HG03175 (cell line): ENCODE measurements at regions not wholly inside any gene's neighbourhood (a gene's known extent, or its start where the extent isn't known, plus 50 kb on each side); places are given as distances from the start of the nearest gene placed in this dataset.

Experiments
- ATAC-seq: cut with Tn5 transposase; IDR thresholded peaks from one replicate; pipeline ENCODE4 v1.9.1; 2021; ENCODE audit warnings: mild to moderate bottlenecking, moderate library complexity; ENCODE audit not compliant: unreplicated experiment

DNA sequence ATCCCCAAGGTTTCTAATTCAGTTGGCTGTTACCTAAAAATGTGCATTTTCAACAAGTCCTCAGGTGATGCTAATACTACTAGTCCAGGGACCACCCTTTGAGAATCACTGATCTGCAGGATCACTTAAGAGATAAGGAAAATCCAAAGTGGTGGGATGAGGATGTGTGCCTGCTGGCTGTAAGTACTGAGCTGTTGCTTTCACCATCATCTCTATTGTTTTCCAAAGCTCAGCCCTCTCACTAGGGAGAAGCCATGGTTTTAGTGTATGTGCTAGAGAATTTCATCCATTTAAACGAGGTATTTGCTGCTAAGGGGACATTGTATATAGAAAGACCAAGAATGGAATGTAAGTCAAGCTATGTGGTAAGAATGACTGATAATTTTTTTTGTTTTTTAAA lies 202.3 kb downstream of the KIF21A start:
- ATAC-seq: no peak

DNA sequence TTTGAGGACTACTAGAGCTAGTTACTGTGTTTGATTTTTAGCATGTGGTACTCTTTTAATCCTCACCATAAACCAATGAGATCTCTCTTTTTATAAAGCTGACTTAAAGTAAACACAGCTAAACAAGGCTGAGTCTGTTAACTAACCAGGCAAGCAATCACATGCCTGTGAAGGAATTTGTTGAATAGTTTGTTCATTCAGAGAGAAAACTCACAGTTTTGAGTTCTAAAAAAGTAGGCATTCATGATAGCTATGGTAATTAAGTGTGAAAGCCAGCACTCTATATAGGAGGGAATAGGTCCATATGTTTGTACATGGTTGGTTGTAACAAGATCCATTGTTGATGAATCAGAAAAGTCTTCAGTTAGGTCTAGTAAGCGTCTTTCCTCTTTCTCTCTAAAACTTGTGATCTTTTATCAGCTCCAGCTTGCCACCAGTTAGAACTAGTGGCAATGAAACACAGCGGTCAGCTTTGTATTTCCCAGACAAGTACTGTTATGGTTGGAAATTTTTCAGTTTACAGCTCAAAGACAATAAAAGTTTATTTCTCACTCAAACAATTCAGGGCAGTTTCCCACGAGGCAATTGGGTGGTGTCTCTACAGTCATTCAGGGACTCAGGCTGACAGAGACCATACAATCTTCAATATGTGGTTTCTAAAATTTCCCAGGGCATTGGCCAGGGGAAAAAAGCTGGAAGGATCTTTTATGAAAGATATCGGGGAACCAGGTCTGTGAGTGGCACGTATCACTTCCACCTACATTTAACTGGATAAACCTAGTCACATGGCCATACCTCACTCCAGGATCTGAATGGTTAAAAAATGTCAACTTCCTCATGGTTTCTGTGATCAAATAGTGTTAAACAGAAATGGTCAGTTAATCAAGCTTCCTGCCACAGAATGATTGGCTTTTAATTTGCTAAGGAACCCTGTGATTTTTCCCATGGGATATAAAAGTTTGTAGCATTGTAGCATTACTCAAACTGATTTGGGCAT lies 203.1 kb downstream of the KIF21A start:
- ATAC-seq: no peak

DNA sequence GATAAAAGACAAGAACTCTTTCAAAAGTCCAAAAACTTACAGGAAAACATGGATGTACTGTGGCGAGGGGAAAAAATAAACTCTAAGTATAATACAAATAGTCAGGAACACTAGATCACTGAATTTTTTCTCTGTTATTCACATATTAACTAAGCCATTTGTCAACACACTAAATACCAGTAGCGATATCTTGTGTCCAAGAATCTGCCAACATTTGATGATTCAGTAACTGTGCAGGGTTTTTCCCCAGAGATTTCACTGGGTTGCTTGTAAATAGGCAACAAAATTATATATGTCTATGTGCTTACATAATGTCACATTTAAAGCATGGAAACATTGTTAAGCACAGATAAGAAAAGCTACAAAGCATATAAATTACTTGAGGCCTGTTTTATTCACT lies 205.9 kb downstream of the KIF21A start:
- ATAC-seq: no peak

DNA sequence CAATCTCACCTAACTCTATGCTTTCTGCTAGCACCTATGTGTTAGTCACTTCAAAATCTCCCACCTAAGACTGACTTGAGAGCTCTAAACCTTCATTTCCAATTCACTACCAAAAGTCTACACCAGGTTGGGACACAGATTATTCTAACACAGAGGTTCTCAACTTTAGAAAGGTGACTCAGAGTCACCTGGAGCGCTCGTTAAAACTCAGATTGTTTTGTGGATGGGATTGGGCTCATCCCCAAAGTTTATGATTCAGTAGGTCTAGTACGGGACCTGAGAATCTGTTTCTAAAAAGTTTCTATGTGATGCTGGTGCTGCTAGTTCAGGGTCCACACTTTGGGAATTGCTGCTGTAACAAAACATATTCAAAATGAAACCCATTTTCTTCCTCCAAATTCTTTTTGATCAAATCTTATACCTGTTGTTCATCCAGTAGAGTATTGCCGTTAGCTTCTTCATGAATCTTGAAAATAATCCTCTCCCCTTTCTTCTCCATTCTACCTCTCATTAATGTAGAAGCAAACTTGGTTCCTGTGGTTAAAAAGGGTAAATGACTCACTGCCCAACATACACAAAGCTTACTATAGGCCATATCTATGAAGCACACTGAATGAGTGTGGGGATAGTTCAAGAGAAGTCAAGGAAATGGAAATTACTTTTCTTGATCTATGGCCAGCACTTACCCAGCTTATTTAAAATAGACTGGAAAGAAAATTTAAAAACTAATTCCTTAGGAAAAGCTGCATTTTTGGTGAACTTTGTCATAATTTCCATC lies 206.7 kb downstream of the KIF21A start:
- no peak for ATAC-seq

DNA sequence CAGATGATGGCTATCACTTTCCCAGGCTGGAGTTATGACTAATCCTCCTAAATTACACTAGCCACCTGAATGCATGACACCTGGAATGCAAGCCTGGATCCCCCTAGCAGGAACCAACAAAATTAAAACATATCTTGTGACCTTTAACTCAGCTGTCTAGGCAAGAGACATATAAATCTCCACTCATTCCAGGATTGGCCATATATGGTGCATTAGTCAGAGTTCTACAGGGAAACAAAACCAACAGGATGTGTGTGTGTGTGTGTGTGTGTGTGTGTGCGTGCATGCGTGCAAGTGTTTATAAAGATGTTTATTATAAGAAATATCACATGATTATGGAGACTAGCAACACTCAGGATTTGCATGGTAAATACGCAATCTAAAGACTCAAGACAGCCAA lies 212.8 kb downstream of the KIF21A start:
- no peak for ATAC-seq

DNA sequence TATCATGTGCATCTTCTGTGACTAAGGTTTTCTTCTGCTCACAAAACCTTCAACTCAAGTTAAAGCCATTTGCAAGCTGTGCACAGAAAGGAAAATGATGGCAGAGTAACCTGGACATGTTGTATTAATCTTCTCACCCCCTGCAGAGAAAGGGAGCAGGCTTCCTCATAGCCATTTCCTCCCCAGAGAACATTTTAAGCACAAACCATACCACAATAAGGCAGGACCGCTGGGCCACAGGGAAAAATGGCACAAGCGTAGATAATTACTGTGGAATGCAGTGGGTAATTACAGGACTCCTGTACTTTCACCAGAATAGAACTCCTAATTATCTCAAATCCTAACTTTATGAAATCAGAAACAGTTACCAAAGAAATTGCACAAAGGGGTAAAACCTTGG lies 215.7 kb downstream of the KIF21A start:
- ATAC-seq: no peak

DNA sequence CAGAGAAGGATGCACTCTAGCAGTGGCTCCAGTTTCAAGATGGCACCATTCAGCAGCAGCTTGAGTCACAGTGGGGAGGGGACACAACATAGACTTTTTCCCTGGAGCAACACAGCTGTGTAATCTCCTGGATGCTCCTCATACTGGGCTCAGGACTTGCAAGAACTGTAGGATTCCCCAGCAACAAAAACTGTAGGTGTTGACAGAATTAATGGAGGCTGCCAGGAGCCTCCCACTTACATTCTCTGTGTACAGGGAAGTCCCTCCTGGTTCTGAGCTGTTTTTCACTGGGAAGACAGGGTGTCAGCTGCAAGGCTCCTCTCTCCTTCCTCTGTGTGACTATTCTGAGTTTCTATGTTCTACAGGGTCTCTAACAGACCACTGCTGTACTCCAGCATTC lies 217.9 kb downstream of the KIF21A start:
- no peak for ATAC-seq

DNA sequence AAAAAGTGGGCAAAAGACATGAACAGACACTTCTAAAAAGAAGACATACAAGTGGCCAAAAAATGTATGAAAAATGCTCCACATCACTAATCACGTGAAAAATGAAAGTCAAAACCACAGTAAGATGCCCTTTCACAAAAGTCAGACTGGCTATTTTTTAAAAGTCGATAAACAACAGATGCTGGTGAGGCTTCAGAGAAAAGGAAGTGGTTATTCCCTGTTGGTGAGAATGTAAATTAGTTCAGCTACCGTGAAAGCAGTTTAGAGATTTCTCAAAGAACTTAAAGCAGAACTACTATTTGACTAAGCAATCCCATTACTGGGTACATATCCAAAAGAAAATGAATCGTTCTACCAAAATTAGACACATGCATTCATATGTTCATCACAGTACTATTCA lies 237.0 kb downstream of the KIF21A start:
- ATAC-seq: no peak

DNA sequence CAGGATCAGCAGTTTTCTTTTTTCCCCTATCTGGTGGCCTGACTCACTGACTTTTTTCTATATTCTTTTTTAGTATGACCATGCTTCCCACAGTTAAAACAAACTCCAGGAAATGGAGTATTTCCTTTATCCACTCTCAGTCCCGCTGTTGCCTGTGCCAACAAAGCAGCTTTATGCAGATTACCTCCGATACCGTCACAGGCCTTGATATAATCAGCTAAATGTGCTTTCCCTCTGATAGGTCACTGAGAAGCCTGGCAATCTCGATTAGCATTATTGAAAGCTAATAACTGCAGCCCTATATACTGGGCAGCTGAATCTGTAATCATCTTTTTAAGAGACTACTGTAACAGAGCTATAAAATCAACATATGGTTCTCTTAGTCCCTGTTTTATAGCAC lies 243.6 kb downstream of the KIF21A start:
- ATAC-seq: no peak

DNA sequence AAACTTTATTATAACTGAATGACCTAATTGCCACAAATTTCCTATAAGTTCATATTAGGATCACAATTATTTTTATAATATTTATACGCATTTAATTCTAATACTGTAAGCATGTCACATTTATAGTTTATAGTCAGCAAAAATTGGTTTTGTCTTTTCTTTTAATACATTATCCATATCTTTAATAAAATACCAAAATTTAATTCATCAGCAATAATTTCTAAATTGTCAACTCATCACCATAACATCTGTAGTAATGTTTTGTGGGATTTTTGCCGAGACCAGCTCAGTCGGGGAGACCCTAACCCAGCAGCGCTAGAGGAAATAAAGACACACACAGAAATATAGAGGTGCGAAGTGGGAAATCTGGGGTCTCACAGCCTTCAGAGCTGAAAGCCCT lies 254.2 kb downstream of the KIF21A start:
- no peak for ATAC-seq

DNA sequence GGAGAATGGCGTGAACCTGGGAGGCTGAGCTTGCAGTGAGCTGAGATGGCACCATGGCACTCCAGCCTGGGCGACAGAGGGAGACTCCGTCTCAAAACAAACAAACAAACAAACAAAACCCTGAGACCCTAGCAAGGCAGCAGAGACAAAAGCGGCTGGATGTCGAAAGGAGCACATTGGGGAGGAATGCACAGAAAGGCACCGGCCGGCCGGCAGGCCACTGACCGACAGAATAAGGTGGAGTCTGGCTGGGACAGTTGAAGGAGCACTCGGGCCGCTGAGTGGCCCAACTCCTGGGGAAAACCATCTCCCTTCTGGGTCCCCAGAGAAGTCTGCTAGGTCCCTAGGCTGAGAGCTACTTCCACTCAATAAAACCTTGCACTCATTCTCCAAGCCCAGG lies 256.2 kb downstream of the KIF21A start:
- ATAC-seq: no peak

DNA sequence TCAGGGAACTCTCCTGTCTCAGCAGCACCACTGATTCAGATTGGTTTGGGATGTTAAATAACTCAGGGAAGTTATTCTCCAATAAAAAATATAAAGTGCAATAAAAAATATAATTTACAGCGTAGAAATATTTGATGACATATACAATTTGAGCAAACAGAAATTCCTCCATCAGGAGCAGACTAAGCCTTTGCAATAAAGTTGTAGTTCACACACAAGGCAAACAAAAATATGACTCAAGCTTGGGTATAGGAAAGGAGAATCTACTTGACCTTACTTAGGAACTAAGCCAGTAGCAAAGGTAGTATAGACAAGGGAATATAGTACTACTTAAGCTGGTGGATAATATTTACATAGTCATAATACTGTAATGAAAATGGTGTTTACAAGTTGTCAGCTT lies 264.1 kb downstream of the KIF21A start:
- ATAC-seq: no peak

DNA sequence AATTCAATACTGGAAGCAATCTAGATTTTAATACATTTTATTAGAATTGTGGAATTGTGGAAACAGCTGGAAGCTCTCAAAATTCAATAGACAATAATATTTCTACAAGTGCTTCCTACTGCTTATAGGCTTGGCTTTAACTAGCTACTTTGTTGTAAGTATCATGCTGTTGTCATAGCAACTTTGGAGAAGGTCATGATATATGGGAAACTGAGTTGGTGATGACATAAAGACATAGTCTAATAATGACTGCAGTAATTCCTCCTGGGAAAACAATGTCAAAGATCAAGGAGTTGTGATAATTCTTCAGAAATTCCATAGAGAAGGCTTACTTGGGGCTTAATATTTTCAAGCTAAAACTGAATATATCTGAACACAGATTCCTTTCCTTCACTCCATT lies 266.6 kb downstream of the KIF21A start:
- no peak for ATAC-seq

DNA sequence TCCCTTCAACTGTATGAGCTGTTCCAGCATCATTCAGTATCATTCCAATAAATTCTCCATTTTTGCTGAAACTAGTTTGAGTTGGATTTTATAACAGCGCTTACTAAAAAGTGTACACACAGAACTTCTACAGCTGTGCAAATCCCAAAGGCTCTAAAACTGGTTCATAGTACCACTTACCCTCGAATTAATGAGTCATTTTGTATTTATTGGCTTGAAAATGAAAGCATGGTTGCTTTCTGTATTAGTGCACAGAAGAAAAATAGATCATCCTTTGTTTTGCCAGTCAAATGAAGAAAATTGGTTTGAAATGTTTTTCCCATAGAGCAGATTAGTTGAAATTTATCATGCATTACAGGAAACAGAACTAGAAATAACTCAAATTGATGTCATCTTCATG lies 268.3 kb upstream of the CPNE8 start:
- ATAC-seq: no peak

DNA sequence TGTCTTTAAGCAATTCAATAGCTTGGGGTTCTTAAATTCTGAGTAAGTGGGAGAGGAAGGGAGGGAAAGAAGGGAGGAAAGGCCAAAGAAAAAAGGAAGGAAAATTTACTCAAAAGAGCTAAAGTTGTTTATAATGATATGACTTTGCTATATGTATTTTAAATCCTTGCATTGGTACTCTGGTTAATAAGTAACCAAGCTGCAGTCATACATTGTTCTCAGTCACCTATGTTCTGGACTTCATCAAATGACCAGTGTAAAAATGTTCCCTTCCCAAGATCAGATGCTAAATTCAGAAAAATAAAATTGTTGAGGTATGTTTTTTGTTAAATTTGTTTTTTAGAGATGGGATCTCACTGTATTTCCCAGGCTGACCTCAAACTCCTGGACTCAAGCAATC lies 259.9 kb upstream of the CPNE8 start:
- ATAC-seq: no peak

DNA sequence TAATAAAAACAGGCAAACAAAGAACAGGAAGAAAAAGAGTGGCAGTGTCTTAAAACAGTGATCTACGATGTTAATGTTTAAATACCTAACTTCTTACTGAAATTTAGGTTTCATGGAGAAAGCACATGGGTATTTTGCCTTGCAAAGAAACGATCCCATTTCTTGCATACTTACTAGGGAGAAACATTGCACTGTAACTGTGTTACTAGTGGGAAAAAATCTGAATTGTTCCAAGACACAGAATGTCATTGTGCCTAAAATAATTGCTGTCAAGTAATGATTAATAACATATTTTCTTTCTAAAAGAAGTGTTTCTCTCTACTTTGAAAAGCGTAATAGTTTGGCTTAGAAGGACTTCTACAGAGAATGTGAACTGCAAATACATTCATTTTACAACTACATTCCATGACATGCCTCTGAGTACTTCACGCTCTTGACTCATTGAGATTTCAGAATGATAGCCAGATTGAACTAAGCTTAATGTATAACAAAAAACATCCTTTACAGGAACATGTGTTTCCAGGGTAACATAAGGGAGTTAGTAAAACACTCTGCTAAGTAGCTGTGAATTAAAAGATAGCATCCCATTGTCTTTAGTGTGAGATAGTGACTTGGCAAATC lies 256.2 kb upstream of the CPNE8 start:
- no peak for ATAC-seq

DNA sequence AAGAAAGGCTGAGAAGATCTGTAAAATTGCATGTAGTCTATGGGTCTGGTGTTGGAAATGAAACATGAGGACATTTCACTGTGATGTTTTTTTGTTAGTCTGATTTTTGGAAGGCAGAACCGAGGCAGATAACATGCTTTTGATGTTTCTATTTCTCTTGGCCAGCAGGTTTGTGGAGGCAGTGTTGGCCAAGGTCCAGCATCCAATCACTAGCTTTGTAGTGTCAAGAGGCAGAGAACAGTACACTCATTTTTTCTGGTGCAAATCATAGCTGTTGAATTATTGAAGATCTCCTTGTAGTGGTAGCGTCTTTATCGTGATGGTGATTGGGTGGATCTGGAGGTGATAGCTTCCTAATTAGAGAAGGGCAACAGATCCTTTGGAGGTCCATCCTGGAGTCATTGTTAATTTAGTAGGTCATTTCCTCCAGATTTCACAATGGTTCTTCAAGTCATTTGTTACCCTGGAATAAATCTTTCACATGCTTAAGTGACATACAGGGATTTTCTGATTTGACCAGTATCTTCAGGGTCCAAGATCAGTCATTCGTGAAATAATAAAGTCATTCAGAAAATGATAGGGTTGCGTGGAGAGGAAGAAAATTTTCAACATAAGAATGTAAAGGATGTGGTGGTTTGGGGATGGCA lies 252.4 kb upstream of the CPNE8 start:
- ATAC-seq: no peak

DNA sequence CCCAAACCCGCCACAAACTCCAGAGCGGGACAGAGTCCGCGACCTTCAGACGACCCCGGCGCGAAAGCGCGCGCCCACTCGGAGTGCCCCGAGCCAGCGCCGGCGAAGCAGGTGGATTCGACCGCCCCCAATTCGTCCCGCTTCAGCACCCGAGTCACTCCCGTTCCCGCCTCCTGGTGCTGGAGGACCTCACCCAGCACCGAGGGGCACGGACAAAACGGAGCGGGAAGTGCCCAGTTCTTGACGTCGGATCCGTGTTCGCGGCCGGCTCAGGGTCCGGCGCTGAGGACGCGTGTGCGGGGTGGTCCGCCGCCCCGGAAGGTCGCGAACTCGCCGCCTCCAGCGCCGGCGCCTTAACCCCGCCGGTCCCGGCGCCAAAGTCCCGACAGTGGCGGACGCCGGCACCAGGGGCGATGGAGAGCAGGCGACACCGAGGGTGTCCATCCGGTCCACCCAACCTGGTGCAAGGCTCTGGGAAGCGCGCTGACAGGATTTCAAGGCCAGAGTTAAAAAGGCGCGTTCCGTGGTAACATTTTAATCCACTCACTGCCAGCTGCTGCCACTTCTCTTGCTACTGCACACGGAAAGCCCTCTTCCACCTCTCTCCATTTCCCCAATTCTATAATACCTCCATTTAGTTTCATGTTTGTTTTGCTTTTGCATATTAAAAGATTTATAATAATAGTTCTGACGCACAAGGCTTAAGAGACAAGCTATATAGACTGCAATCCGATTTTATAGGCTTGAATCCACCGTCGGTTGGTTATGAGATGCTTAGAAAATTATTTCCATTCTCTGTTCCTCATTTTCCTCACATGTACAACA lies 240.0 kb upstream of the CPNE8 start:
- peak; percentile 55 for ATAC-seq

DNA sequence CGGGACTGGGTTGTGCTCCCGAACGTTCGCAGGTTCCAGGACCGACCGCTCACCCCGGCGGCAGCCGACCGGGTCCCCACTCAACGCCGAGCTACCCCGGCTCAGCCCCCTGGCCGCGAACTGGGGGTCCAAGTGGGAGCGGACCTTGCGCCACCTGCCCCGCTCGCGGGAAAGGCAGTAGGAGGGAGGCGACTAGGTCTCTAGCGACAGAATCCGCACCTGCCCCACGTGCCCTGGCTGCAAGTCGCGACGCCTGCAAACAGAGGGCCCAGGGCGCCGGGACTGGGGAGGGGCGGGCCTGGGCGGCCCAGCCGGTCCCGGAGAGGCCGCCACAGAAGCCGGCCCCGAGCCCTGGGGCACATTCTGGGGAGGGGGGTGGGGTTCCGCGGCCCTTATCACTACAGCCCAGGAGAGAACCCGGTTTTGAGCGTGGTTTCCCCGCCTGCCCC lies 239.2 kb upstream of the CPNE8 start:
- ATAC-seq: no peak

DNA sequence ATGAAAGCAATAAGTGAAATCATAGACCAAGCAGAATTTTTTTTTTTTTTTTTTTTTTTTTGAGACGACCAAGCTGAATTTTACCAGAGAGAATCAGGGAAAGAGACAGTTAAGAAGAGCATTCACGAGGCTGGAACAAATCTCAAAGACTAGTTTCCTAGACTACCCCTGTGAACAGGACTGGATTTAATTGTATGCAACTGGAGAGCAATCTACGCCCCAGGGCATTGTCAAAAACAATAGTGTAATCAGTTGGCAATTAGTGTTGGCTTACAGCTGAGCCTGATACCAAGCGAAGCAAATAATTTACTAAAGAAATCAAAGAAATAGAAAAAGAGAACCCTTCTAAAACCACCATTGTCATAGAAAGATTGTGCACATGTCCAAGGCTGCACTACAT lies 232.9 kb upstream of the CPNE8 start:
- ATAC-seq: no peak
